ENCODE measurements at regions not wholly inside any gene's neighbourhood (a gene's known extent, or its start where the extent isn't known, plus 50 kb on each side); places are given as distances from the start of the nearest gene placed in this dataset.

DNA sequence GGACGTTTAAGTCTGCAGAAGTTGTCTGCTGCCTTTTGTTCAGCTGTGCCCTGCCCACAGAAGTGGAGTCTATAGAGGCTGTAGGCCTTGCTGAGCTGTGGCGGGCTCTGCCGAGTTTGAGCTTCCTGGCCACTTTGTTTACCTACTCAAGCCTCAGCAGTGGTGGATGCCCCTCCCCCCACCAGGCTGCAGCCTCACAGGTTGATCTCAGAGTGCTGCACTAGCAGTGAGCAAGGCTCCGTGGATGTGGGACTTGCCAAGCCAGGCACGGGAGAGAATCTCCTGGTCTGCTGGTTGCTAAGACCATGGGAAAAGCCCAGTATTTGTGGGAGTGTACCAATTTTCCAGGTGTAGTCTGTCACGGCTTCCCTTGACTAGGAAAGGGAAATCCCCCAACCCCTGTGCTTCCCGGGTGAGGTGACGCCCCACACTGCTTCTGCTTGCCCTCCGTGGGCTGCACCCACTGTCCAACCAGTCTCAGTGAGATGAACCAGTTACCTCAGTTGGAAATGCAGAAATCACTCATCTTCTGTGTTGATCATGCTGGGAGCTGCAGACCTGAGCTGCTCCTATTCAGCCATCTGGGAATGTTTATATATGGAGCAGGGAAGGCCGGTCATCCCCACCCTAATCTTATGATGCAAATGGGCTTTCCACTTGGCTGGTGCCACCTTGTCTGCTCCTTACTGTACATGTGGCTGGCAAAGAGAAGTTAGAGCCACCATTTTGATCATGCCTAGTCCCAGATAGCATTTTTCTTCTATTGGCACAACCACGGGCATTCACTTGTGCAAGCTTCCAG lies 156.9 kb upstream of the ITGA6 start:
- no peak overlapping the region for H3K27ac ChIP-seq (ENCODE audit: low read length)
- no peak overlapping the region for H3K4me3 ChIP-seq (ENCODE audit: low read length)
- no peaks in the 10 kb centered on the region for H3K36me3 ChIP-seq (ENCODE audit: control insufficient read depth, low read depth, low read length)
- H3K9me3 ChIP-seq (ENCODE audit: control insufficient read depth, low read depth, low read length), result no peaks in the 10 kb centered on the region
- peaks cover 9% of the 10 kb centered on the region for H3K4me1 ChIP-seq (ENCODE audit: control insufficient read depth, low read depth, low read length)
- H3K9ac ChIP-seq (ENCODE audit: low read length), result no peak overlapping the region
- H3K27me3 ChIP-seq (ENCODE audit: control insufficient read depth, insufficient read depth, low read length), result no peaks in the 10 kb centered on the region

GRCh38 chr2:172273910-172274571 lies 153.3 kb upstream of the ITGA6 start:
- Histone ChIP-seq H3K9me3 (ENCODE audit: control insufficient read depth, low read depth, low read length) (no peaks in the 10 kb centered on the region), H3K36me3 (ENCODE audit: control insufficient read depth, low read depth, low read length) (no peaks in the 10 kb centered on the region), H3K27me3 (ENCODE audit: control insufficient read depth, insufficient read depth, low read length) (no peaks in the 10 kb centered on the region), H3K4me3 (ENCODE audit: low read length) (no peak overlapping the region), H3K9ac (ENCODE audit: low read length) (no peak overlapping the region), H3K4me1 (ENCODE audit: control insufficient read depth, low read depth, low read length) (peaks cover 9% of the 10 kb centered on the region), H3K27ac (ENCODE audit: low read length) (no peak overlapping the region)

- no peaks in the 10 kb centered on the region for H3K36me3 ChIP-seq (ENCODE audit: control insufficient read depth, low read depth, low read length)
- H3K4me1 ChIP-seq (ENCODE audit: control insufficient read depth, low read depth, low read length), result peaks cover 5% of the 10 kb centered on the region
- no peaks in the 10 kb centered on the region for H3K27me3 ChIP-seq (ENCODE audit: control insufficient read depth, insufficient read depth, low read length)
- no peaks in the 10 kb centered on the region for H3K9me3 ChIP-seq (ENCODE audit: control insufficient read depth, low read depth, low read length)
- no peak overlapping the region for H3K27ac ChIP-seq (ENCODE audit: low read length)
- no peak overlapping the region for H3K9ac ChIP-seq (ENCODE audit: low read length)
- H3K4me3 ChIP-seq (ENCODE audit: low read length), result no peak overlapping the region
Measured at GRCh38 chr2:172275239-172275638, 152.1 kb upstream of the ITGA6 start.

DNA sequence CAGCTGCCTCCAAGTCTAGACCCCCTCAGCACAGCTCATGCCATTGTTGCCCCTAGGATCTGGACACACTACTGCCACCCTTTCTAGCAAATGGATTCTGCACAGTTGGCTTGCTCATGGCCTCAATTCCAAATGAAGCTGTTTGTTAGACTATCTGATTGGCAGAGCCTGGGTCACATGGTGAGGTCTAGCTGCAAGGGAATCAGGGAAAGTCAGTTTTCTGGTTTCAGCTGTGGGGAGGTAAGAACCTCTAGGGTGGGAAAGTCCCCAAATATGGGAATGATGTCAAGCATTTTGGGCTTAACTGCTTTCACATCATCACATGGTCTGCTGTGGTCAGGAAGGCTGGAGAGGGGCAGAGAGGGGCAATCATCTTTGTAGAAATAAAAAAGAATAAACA lies 150.4 kb upstream of the ITGA6 start:
- no peaks in the 10 kb centered on the region for H3K27me3 ChIP-seq (ENCODE audit: control insufficient read depth, insufficient read depth, low read length)
- H3K36me3 ChIP-seq (ENCODE audit: control insufficient read depth, low read depth, low read length), result no peaks in the 10 kb centered on the region
- H3K4me1 ChIP-seq (ENCODE audit: control insufficient read depth, low read depth, low read length), result no peaks in the 10 kb centered on the region
- H3K4me3 ChIP-seq (ENCODE audit: low read length), result no peak overlapping the region
- H3K27ac ChIP-seq (ENCODE audit: low read length), result no peak overlapping the region
- no peaks in the 10 kb centered on the region for H3K9me3 ChIP-seq (ENCODE audit: control insufficient read depth, low read depth, low read length)
- H3K9ac ChIP-seq (ENCODE audit: low read length), result no peak overlapping the region

DNA sequence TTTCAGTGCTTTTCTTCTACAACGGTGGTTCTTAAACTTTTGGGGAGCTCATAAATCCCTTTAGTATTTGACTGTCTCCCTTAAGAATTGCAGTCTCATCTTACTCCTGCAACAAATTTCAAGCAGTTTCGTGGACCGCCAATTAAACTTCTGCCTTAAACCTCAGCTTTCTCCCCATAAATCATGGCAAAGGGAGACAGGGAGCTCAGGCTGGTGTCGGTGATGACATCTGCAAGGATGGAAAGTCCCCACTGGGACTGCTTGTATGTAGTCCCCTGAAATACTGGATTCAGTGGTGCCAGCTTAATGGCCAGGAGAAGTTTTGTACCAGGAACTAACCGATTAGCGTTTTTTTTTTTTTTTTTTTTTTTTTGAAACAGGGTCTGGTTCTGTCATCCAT lies 148.7 kb upstream of the ITGA6 start:
- Histone ChIP-seq H3K27ac (ENCODE audit: low read length) (no peak overlapping the region), H3K4me3 (ENCODE audit: low read length) (no peak overlapping the region), H3K4me1 (ENCODE audit: control insufficient read depth, low read depth, low read length) (no peaks in the 10 kb centered on the region), H3K9me3 (ENCODE audit: control insufficient read depth, low read depth, low read length) (no peaks in the 10 kb centered on the region), H3K27me3 (ENCODE audit: control insufficient read depth, insufficient read depth, low read length) (no peaks in the 10 kb centered on the region), H3K36me3 (ENCODE audit: control insufficient read depth, low read depth, low read length) (no peaks in the 10 kb centered on the region), H3K9ac (ENCODE audit: low read length) (no peak overlapping the region)

DNA sequence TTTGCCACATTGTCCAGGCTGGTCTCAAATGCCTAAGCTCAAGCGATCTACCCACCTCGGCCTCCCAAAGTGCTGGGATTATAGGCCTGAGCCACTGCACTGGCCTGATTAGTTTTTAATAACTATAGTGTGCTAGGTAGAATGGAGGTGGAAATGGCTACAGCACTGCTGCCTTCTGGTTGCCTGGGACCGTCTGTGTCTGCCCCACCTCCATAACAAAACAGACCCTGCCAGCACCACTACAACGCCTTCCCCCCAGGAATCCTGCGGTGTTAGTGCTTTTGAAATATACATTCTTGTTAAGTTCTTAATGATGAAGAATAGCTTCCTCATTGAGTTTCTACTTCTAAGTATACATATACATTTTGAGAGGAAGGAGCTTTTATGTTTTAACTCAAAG lies 148.2 kb upstream of the ITGA6 start:
- H3K27ac ChIP-seq (ENCODE audit: low read length), result no peak overlapping the region
- H3K4me3 ChIP-seq (ENCODE audit: low read length), result no peak overlapping the region
- peaks cover under 1% of the 10 kb centered on the region for H3K4me1 ChIP-seq (ENCODE audit: control insufficient read depth, low read depth, low read length)
- H3K27me3 ChIP-seq (ENCODE audit: control insufficient read depth, insufficient read depth, low read length), result no peaks in the 10 kb centered on the region
- H3K9me3 ChIP-seq (ENCODE audit: control insufficient read depth, low read depth, low read length), result no peaks in the 10 kb centered on the region
- no peaks in the 10 kb centered on the region for H3K36me3 ChIP-seq (ENCODE audit: control insufficient read depth, low read depth, low read length)
- H3K9ac ChIP-seq (ENCODE audit: low read length), result no peak overlapping the region

DNA sequence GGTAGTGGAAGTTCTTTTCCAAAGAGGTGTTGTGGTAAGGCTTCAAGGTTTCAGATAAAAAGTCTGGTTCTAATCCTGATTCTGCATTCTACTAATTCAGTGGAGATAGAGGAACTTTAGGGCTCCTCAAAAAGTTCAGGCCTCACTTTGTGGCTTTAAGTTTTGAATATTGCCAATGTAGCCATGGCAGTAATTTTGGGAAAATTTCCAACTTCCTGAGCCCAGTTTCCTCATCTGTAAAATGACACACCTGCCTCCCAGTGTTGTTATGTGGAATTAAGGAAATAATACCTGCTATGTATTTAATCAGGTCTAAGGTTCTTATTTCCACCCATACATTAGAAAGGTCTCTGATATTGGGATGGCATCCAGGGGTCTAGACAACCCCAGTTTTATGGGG lies 147.6 kb upstream of the ITGA6 start:
- no peak overlapping the region for H3K27ac ChIP-seq (ENCODE audit: low read length)
- H3K9ac ChIP-seq (ENCODE audit: low read length), result no peak overlapping the region
- no peaks in the 10 kb centered on the region for H3K27me3 ChIP-seq (ENCODE audit: control insufficient read depth, insufficient read depth, low read length)
- peaks cover 5% of the 10 kb centered on the region for H3K4me1 ChIP-seq (ENCODE audit: control insufficient read depth, low read depth, low read length)
- no peaks in the 10 kb centered on the region for H3K36me3 ChIP-seq (ENCODE audit: control insufficient read depth, low read depth, low read length)
- H3K9me3 ChIP-seq (ENCODE audit: control insufficient read depth, low read depth, low read length), result no peaks in the 10 kb centered on the region
- H3K4me3 ChIP-seq (ENCODE audit: low read length), result no peak overlapping the region

DNA sequence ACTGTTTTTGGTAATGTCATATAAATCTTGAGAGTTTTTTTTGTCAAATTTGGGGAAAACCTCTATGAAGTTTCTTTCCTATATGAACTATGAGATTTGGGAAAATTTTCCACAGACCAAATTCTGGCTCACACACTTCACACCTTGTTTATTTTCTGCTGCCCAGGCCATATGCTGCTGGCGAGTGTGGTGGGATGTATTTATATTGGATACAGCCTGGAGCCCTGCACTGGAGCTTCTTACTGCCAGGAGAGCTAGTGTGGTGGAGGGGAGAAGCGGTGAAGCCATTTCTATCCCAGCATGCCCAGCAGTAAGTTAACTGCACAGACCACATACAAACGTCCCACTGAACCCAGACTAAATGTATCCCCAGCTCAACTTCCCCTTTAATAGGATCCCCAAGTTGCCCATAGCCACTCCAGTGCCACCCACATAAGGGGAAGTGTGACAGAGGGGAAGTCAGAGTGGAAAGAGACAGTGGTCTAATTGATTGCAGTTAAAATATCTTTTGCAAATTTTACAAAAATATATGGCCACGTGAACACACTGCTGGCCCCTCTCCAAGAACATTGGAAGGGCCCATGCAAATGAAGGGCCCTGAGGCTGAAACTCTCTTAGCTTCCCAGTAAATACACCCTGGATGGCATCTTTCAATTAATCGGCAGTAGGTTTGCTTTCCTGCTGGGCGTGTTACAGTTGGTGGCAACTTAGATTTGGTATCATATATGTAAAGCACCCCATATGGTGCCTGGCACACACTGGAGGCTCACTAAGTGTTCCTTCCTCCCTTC lies 146.6 kb upstream of the ITGA6 start:
- Histone ChIP-seq H3K4me1 (ENCODE audit: control insufficient read depth, low read depth, low read length) (peaks cover 15% of the 10 kb centered on the region), H3K9ac (ENCODE audit: low read length) (no peak overlapping the region), H3K4me3 (ENCODE audit: low read length) (no peak overlapping the region), H3K36me3 (ENCODE audit: control insufficient read depth, low read depth, low read length) (no peaks in the 10 kb centered on the region), H3K9me3 (ENCODE audit: control insufficient read depth, low read depth, low read length) (no peaks in the 10 kb centered on the region), H3K27ac (ENCODE audit: low read length) (no peak overlapping the region), H3K27me3 (ENCODE audit: control insufficient read depth, insufficient read depth, low read length) (no peaks in the 10 kb centered on the region)

DNA sequence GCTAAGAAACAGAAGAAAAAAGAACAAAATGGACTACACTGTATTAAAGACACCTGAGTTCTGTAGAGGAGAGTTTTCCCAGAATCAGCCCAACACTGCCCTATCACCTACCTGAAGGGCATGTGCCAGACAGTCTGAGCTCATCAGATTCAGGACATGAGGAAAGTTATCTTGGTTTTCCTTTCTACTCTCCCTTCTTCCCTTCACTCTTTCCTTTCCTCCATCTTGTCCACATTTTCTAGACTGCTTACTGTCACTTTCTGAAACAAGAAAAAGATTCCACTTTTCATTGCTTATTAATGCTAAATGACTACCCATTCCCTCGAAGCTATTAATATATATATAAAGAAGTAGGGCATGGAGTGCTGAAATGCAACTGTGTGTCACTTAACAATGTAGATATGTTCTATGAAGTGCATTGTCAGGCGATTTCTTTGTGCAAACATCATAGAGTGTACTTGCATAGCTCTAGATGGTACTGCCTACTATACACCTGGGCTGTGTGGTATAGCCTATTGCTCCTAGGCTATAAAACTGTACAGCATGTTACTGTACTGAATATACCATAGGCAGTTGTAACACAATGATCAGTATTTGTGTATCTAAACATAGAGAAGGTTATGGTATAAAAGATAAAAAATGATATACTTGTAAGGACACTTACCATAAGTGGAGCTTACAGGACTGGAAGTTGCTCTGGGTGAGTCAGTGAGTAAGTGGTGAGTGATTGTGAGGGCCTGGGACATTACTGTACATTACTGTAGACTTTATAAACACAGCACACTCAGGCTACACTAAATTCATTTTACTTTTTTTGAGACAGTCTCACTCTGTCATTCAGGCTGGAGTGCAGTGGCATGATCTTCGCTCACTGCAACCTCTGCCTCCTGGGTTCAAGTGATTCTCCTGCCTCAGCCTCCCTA lies 145.5 kb upstream of the ITGA6 start:
- no peak overlapping the region for H3K4me3 ChIP-seq (ENCODE audit: low read length)
- H3K4me1 ChIP-seq (ENCODE audit: control insufficient read depth, low read depth, low read length), result peaks cover 17% of the 10 kb centered on the region
- no peak overlapping the region for H3K9ac ChIP-seq (ENCODE audit: low read length)
- no peaks in the 10 kb centered on the region for H3K36me3 ChIP-seq (ENCODE audit: control insufficient read depth, low read depth, low read length)
- H3K27me3 ChIP-seq (ENCODE audit: control insufficient read depth, insufficient read depth, low read length), result no peaks in the 10 kb centered on the region
- no peaks in the 10 kb centered on the region for H3K9me3 ChIP-seq (ENCODE audit: control insufficient read depth, low read depth, low read length)
- no peak overlapping the region for H3K27ac ChIP-seq (ENCODE audit: low read length)

DNA sequence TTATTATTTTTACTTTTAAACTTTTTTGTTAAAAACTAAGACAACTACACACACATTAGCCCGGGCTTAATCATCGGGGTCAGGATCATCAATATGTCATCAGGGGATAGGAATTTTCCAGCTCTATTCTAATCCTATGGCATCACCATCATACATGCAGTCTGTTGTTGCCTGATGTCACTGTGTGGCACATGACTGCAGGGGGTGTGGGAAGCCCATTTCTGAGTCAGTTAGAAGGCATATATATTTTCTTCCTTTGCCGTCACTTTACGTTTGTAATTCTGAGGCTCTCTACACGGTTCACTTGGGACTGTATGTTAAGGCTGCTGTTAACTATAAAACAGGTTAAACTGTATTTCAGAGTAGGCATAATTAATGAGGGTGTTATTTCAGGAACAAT lies 144.4 kb upstream of the ITGA6 start:
- H3K9ac ChIP-seq (ENCODE audit: low read length), result no peak overlapping the region
- H3K27ac ChIP-seq (ENCODE audit: low read length), result no peak overlapping the region
- no peaks in the 10 kb centered on the region for H3K27me3 ChIP-seq (ENCODE audit: control insufficient read depth, insufficient read depth, low read length)

DNA sequence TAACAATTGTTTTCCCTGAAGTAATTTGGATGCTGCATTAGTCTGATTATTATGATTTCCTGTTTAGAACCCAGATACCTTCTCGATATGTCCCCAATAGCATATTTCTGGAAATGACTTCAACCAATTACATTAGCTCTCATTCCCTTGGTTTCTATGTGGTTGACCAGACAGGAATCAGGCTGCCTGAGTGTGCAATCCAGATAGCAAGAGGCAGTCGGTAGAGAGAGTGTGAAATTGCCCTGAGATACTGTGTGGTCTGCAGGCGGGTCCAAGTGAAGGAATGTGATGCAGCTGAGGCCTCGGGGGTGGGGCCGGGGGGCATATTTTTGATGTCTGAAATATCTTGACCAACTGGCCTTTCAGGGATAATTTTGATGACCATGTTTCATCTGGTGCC lies 143.9 kb upstream of the ITGA6 start:
- peaks cover 17% of the 10 kb centered on the region for H3K4me1 ChIP-seq (ENCODE audit: control insufficient read depth, low read depth, low read length)
- H3K4me3 ChIP-seq (ENCODE audit: low read length), result no peak overlapping the region
- H3K36me3 ChIP-seq (ENCODE audit: control insufficient read depth, low read depth, low read length), result no peaks in the 10 kb centered on the region
- no peaks in the 10 kb centered on the region for H3K27me3 ChIP-seq (ENCODE audit: control insufficient read depth, insufficient read depth, low read length)
- no peak overlapping the region for H3K9ac ChIP-seq (ENCODE audit: low read length)
- no peak overlapping the region for H3K27ac ChIP-seq (ENCODE audit: low read length)
- no peaks in the 10 kb centered on the region for H3K9me3 ChIP-seq (ENCODE audit: control insufficient read depth, low read depth, low read length)

More for the DNA sequence above, 144.4 kb upstream of the ITGA6 start:
- Histone ChIP-seq H3K9me3 (ENCODE audit: control insufficient read depth, low read depth, low read length) (no peaks in the 10 kb centered on the region), H3K4me1 (ENCODE audit: control insufficient read depth, low read depth, low read length) (peaks cover 17% of the 10 kb centered on the region), H3K36me3 (ENCODE audit: control insufficient read depth, low read depth, low read length) (no peaks in the 10 kb centered on the region), H3K4me3 (ENCODE audit: low read length) (no peak overlapping the region)

Measured in iPS-18a (cell line).